Progenitor cell of endocrine pancreas (in vitro differentiated cells): ENCODE measurements at regions not wholly inside any gene's neighbourhood (a gene's known extent, or its start where the extent isn't known, plus 50 kb on each side); places are given as distances from the start of the nearest gene placed in this dataset.

Experiments
- DNase-seq: peaks from one replicate; pipeline ENCODE4 v3.0.0; 2021; ENCODE audit warnings: low spot score; ENCODE audit not compliant: unreplicated experiment
- H3K27ac Mint-ChIP-seq: 2 replicates; pipeline ENCODE4 v1.8.0; 2021; ENCODE audit warnings: mild to moderate bottlenecking, moderate library complexity, mixed read lengths
- H3K27me3 Mint-ChIP-seq: 2 replicates; pipeline ENCODE4 v1.8.0; 2021; ENCODE audit warnings: mixed read lengths
- H3K36me3 Mint-ChIP-seq: 2 replicates; pipeline ENCODE4 v1.8.0; 2022; ENCODE audit warnings: mixed read lengths; ENCODE audit not compliant: insufficient read depth
- H3K4me1 Mint-ChIP-seq: 2 replicates; pipeline ENCODE4 v1.8.0; 2021; ENCODE audit warnings: low read depth, mixed read lengths
- H3K4me3 Mint-ChIP-seq: 2 replicates; pipeline ENCODE4 v1.8.0; 2021; ENCODE audit warnings: low read depth, mild to moderate bottlenecking, moderate library complexity, mixed read lengths
- H3K9me3 Mint-ChIP-seq: 2 replicates; pipeline ENCODE4 v1.8.0; 2021; ENCODE audit warnings: low read depth, mixed read lengths
- TF ChIP-seq, protein P1 (sequence below): fragments of 200-600 bp; sonication (generic); IDR thresholded peaks from one replicate; pipeline ENCODE4 v1.5.0; 2021; ENCODE audit warnings: antibody characterized with exemption, mild to moderate bottlenecking; ENCODE audit not compliant: unreplicated experiment

DNA sequence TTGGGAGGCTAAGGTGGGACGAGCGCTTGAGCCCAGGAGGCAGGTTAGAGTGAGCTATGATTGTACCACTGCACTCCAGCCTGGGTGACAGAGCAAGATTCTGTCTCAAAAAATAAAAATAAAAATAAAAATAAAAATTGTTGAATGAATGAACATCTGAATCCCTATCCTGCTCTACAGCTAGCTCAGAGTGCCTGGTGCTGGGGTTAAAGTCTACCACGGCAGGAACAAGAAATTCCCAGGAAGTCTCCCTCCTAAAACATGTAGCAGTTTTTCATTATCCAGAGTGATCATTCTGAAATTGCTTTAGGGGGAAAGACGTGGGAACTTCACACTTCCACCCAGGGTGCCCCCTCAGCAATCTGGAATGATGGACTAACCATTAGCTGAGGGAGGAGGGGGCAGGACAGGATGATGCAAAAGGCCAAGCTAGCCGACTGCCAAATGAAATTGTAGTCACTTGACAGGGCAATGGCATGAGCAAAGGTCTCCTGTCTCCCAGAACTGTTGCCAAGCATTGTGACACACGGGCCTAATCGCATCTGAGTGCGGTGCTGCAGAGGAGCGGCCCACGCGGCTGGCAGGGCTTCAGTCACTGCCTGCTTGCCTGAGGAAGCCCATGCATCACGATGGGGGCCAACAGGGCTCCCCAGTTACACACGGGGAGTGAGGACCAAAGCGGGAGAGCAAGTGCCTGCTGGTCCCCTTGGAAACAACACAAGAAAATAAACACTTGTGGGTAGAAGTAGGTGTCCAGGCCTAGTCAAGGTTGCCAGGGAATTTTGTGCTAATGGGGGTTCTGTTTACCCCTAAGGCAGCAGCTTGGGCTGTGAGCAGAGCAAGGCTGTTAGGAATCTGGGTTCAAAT is 85.7 kb downstream of the NENF start:
- TF ChIP-seq, protein P1, sequence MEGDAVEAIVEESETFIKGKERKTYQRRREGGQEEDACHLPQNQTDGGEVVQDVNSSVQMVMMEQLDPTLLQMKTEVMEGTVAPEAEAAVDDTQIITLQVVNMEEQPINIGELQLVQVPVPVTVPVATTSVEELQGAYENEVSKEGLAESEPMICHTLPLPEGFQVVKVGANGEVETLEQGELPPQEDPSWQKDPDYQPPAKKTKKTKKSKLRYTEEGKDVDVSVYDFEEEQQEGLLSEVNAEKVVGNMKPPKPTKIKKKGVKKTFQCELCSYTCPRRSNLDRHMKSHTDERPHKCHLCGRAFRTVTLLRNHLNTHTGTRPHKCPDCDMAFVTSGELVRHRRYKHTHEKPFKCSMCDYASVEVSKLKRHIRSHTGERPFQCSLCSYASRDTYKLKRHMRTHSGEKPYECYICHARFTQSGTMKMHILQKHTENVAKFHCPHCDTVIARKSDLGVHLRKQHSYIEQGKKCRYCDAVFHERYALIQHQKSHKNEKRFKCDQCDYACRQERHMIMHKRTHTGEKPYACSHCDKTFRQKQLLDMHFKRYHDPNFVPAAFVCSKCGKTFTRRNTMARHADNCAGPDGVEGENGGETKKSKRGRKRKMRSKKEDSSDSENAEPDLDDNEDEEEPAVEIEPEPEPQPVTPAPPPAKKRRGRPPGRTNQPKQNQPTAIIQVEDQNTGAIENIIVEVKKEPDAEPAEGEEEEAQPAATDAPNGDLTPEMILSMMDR = no peak
- no peaks in the 10 kb centered on the region for H3K36me3 Mint-ChIP-seq
- H3K27ac Mint-ChIP-seq = no peak overlapping the region
- no peaks in the 10 kb centered on the region for H3K9me3 Mint-ChIP-seq
- DNase-seq = no peak
- H3K4me1 Mint-ChIP-seq = peaks cover 4% of the 10 kb centered on the region
- H3K4me3 Mint-ChIP-seq = no peak overlapping the region
- peaks cover 53% of the 10 kb centered on the region for H3K27me3 Mint-ChIP-seq

DNA sequence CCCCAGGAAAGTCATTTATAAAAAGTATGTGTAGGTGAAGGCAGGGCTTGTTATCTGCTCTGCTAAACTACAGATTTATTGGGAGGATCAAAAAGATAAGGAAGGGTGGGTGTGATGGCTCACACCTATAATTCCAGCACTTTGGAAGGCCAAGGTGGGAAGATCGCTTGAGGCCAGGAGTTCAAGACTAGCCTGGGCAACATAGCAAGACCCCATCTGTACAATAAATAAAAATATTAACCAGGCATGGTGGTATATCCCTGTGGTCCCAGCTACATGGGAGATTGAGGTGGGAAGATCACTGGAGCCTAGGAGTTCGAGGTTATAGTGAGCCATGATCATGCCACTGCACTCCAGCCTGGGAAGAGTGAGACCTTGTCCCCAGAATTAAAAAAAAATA is 86.4 kb downstream of the NENF start:
- Mint-ChIP-seq H3K27ac (no peak overlapping the region), H3K9me3 (no peaks in the 10 kb centered on the region), H3K4me3 (no peak overlapping the region), H3K4me1 (peaks cover 4% of the 10 kb centered on the region), H3K27me3 (peaks cover 47% of the 10 kb centered on the region), H3K36me3 (no peaks in the 10 kb centered on the region)
- DNase-seq = no peak
- TF ChIP-seq, protein P1 = no peak

DNA sequence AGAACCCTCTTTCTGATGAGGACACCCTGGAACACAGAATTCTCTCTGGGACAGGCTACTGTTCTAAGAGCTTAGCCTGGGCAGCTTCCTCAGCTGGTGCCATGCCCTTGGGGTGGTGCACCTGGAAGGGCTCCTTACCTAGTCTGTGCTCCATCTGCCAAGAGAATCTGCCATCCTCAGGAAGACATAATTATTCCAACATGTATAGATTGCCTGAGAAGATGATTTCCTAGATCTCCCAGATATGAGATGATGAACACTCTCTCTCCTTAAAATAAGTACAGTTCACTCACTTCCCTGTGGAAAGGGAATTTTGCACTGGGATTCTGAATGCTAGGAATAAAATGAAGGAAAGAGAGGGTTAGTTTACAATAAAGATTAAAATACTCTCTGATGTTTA is 87.6 kb downstream of the NENF start:
- Mint-ChIP-seq H3K4me1 (peaks cover 3% of the 10 kb centered on the region), H3K9me3 (no peaks in the 10 kb centered on the region)
- TF ChIP-seq, protein P1 = no peak

DNA sequence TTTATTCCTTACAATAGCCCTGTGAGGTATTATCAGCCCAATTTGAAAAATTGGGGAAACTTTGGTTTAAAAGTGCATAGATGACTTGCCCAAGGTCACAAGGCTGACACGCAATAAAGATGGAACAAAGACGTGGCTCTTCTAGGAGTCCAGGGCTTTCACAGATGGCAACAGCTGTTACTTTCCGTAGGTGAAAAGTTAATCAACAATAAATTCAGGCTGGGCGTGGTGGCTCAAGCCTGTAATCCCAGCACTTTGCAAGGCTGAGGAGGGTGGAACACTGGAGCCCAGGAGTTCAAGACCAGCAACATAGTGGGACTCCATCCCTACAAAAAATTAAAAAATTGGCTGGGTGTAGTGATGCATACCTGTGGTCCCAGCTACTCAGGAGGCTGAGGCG is 87.8 kb upstream of the ATF3 start:
- Mint-ChIP-seq H3K36me3 (no peaks in the 10 kb centered on the region), H3K27ac (no peak overlapping the region)
- no peak for DNase-seq

More for the DNA sequence above, 87.6 kb downstream of the NENF start:
- Mint-ChIP-seq H3K27ac (no peak overlapping the region), H3K4me3 (no peak overlapping the region), H3K36me3 (no peaks in the 10 kb centered on the region), H3K27me3 (peaks cover 44% of the 10 kb centered on the region)
- no peak for DNase-seq

DNA sequence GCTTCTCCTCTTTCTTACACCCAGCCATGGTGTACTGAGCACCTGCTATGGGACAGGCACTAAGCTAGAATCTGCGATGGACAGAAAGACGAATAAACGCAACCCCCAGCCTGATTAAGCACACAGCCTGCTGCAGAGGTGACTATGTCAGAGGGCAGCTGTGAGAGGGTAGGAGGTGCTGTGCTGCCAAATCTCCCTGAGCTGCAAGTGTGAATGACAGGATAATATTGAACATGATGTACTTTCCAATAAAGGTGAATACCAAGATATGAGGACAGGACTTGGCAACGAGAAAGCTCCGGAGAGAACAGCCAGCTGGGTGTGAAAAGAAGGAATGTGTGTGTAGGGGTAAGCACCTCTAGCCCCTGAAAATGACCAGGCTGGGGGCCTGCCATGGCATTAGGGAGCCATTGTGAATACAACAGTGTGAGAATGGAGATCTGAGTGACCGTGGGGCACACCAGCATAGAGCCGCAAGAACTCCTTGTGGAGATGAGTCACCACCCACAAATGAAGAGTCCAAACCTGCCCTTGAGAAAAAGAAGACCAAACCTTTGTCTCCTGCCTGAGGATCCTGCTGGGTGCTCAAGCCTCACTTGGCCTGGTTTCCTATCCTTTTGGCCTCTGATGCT is 83.0 kb upstream of the ATF3 start:
- Mint-ChIP-seq H3K27me3 (peaks cover 39% of the 10 kb centered on the region), H3K9me3 (no peaks in the 10 kb centered on the region), H3K4me1 (peaks cover 2% of the 10 kb centered on the region), H3K36me3 (no peaks in the 10 kb centered on the region), H3K27ac (no peak overlapping the region), H3K4me3 (no peak overlapping the region)
- no peak for DNase-seq
- TF ChIP-seq, protein P1 = no peak

More for the DNA sequence above, 87.8 kb upstream of the ATF3 start:
- Mint-ChIP-seq H3K4me1 (no peaks in the 10 kb centered on the region), H3K27me3 (peaks cover 43% of the 10 kb centered on the region), H3K4me3 (no peak overlapping the region), H3K9me3 (no peaks in the 10 kb centered on the region)
- TF ChIP-seq, protein P1 = no peak
